SK-N-MC (cell line): ENCODE measurements at regions not wholly inside any gene's neighbourhood (a gene's known extent, or its start where the extent isn't known, plus 50 kb on each side); places are given as distances from the start of the nearest gene placed in this dataset.
"Not testable (repeated sequence)": the region's sequence is repeated elsewhere in the genome, so short reads cannot be mapped to it uniquely, and the experiment has no call there.

ENCODE experiments used
- EZH2 ChIP-seq: fragments of 200-600 bp; sonication (generic); IDR thresholded peaks from one replicate; pipeline ENCODE4 v1.6.1; 2017; ENCODE audit warnings: antibody characterized with exemption
- POLR2AphosphoS5 ChIP-seq: IDR thresholded peaks from 2 replicates; pipeline ENCODE4 v1.6.1; 2012; ENCODE audit warnings: mild to moderate bottlenecking, low read depth, low read length, borderline replicate concordance

DNA sequence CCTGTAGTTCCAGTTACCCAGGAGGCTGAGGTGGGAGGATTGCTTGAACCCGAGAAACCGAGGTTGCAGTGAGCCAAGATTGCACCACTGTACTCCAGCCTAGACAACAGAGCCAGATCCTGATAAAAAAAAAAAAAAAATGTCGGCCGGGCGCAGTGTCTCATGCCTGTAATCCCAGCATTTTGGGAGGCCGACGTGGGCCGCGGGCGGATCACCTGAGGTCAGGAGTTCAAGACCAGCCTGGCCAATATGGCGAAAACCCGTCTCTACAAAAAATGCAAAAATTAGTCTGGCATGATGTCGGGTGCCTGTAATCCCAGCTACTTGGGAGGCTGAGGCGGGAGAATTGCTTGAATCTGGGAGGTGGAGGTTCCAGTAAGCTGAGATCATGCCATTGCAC lies 60.4 kb upstream of the RGPD5 start:
- TF ChIP-seq EZH2, POLR2AphosphoS5: not testable (repeated sequence)
